ENCODE measurements at regions not wholly inside any gene's neighbourhood (a gene's known extent, or its start where the extent isn't known, plus 50 kb on each side); places are given as distances from the start of the nearest gene placed in this dataset.

DNA sequence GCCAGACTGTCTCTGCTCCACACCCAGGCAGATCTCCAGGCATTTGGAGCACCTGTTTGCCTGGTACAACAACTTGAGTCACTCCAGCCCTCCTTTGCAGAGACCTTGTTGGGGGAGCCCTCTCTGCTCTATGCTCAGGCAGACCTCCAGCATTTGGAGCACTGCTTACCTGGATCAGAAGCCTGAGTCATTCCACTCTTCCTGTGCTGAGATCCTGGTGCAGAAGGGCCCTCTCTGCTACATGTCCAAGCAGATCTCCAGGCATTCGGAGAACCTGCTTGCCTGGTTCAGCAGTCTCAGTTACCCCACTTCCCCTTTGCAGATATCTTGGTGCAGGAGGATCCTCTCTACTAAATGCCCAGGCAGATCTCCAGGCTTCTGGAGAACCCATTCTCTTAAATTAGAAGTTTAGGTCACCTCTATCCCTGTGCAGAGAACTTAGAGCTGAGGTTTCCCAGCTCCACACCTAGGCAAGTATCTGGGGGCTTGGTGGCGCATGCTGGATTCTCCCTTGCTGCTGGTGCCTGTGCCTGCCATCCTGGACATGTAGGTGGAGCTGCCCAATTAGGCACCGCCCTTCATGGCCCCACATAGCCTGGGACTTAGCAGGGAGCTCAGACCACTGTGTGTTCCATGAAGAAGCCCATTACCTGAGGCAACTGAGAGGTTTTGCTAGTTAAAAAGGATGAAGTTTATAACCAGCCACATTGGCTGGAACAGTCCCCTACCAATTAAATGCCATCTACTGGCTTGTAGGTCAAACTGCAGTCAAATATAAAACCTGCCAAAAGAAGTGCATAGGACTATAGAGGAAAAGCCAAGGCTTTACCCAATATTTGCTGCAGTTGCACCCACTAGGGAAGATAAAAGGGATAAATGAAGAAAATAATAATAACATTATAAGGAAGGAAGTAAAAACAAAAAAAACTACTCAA lies 97.6 kb upstream of the SLITRK6 start:
- DNase-seq: no peak

DNA sequence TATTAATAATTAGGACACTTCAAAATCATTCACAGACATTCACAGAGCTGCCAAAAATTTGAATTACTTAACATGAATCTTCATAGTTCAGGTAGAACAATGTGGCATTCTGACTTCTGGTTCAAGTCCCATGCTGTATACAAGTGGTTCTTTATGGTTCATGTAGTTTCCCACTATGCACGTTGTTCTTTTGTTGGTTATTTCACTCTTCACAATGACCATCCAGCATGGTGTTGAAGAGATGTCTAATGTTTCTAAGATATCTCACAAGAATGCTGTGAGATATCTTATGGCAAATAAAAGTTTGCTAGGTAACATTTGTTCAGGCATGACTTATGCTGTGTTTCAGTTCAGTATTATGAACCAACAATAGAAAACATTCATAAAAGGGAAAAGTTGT lies 88.2 kb upstream of the SLITRK6 start:
- DNase-seq: no peak

DNA sequence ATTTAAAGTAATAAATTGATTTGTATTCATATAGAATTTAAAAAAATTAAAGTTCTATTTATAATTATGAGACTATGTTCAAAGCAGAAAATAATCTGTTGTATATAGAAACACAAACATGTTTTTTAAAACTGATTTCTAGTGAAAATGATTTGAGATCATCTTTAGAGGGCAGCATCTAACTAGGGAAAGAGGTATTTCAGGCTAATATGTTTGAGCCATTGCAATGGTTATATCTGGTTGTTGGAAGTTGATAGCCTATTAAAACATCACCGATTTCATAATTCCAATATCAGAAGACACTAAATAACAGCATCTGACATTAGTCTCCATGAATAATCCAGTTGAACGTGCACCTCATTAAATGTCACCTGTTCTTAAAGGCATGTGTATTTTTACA lies 79.8 kb upstream of the SLITRK6 start:
- no peak for DNase-seq

DNA sequence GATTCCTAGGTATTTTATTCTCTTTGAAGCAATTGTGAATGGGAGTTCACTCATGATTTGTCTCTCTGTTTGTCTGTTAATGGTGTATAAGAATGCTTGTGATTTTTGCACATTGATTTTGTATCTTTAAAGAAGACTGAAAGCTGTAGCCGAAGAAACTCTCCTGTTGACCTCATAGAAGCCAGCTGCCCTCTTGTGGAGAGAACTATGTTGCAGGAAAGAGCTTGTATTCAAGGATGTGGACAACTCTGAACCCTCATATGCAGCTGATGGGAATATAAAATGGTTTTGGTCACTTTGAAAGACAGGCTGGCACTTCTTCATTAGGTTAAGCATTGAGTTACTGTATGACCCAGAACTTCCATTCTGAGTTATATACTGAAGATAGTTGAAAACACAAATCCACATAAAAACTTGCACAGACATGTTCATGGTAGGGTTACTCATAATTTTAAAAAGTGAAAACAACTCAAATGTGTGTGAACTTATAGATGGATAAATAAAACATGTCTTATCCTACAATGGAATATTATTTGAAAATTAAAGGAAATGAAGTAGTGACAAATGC lies 65.8 kb upstream of the SLITRK6 start:
- DNase-seq: no peak

DNA sequence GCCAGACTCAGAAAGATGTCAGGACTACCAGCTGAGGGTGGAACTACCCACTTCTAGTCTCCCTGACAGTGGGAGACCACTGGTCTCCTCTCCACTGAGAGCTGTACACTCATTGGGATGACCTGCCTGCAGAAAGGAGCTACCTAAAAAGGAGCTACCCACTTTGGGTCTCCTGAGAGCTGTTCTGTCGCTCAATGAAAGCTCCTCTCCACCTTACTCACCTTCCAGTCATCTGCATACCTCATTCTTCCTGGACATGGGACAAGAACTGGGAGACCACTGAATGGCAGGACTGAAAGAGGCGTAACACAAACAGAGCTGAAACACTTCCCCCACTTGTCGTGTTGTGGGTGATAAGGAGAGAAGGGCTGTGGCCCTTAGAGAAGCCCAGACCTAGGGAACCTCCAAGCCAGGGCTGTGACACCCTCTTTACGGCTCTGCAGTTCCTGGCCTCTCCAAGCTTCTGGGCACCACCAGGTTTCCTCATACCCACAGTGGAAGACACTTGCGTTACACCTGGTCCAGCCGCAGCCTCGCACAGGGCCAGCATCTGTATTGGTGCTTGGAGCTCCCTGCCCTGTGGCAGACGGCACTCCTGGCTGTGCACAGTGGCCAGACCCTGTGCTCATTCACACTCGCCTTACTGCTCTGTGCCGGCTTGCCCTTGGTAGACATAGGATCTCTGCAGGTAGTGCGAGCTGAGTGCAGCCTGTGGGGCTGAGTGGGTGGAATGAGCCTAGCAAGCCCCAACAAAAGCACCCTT lies 54.9 kb upstream of the SLITRK6 start:
- no peak for DNase-seq

DNA sequence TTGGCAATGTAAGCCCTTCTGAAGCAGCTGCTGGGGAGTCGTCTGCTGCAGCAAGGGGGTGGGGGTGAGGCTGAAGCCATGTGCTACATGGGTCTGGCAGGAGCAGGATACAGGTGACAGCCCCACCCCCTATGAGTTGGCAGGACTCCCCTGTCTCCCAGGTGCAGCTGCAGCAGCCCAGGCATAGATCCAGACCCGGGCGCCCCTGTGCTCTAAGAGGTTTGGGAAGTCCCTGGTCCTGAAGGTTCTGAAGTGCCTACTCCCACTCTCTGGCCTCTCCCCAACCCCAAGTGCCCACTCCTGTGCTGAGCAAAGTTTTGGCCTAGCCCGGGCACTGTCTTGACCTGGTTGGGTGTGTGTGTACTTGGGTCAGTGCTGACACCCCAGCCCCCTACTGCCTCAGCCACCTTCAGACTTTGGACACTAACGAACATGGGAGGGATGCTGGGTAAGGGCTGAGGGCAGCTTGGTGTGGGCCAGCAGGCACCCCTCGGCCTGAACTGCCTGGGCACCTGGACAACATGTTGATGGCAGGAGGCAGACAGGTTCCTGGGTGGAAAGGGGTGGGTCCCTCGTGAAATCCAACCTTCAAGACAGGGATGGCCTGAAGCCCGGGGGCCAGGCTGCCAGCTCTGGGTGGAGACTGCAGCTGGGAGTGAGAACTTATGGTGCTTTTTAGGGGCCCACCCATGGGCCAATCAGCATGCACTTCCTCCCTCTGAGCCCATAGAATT lies 54.1 kb upstream of the SLITRK6 start:
- no peak for DNase-seq
